H1 (cell line): ENCODE measurements at regions not wholly inside any gene's neighbourhood (a gene's known extent, or its start where the extent isn't known, plus 50 kb on each side); places are given as distances from the start of the nearest gene placed in this dataset.
A peak's percentile ranks its signal among the peaks of the same experiment; 100 is the strongest.

Experiments used
- CTCF ChIA-PET: fragments of 300-600 bp; sonication (Branson Sonifier 250); formaldehyde crosslinking; loops from one replicate; lab custom pipeline; 2021; ENCODE audit not compliant: partially characterized antibody; lab: Charles Lee
- POLR2A ChIA-PET: fragments of 300-600 bp; sonication (Branson Sonifier 250); formaldehyde crosslinking; loops from one replicate; lab custom pipeline; 2021; ENCODE audit warnings: inconsistent platforms; ENCODE audit not compliant: partially characterized antibody; lab: Charles Lee
- DNase-seq, 2 experiments: peaks; one replicate each; pipeline versions ENCODE4 v3.0.0 to v3.0.0-alpha.2; 2010 to 2022; ENCODE audit warnings: low spot score in 2 of 2, low read depth in 1 of 2, mixed read lengths in 1 of 2
- FAIRE-seq: peaks from 2 replicates; lab custom pipeline; 2011; peaks lifted over from hg19 to GRCh38; lab: Jason Lieb, UNC
- H2AFZ ChIP-seq: 2 replicates; pipeline ENCODE4 v1.8.1; 2012; ENCODE audit warnings: low read length, inconsistent platforms
- H2AK5ac ChIP-seq: 2 replicates; pipeline ENCODE4 v1.6.1; 2013; ENCODE audit warnings: low read depth, low read length
- H2BK120ac ChIP-seq: replicated peaks from 2 replicates; pipeline ENCODE3; 2013; ENCODE audit warnings: low read depth, low read length, inconsistent platforms
- H2BK12ac ChIP-seq: 2 replicates; pipeline ENCODE4 v1.6.1; 2013; ENCODE audit warnings: low read depth, low read length
- H2BK15ac ChIP-seq: 2 replicates; pipeline ENCODE4 v1.6.1; 2013; ENCODE audit warnings: low read length
- H2BK20ac ChIP-seq: 2 replicates; pipeline ENCODE4 v1.6.1; 2013; ENCODE audit warnings: low read length
- H2BK5ac ChIP-seq: 2 replicates; pipeline ENCODE4 v1.6.1; 2013; ENCODE audit warnings: low read depth, low read length
- H3K14ac ChIP-seq: 2 replicates; pipeline ENCODE4 v1.6.1; 2013; ENCODE audit warnings: inconsistent platforms; ENCODE audit not compliant: insufficient read length
- H3K18ac ChIP-seq: 2 replicates; pipeline ENCODE4 v1.6.1; 2013; ENCODE audit warnings: low read length; ENCODE audit errors: extremely low read depth
- H3K23ac ChIP-seq: 2 replicates; pipeline ENCODE4 v1.6.1; 2013; ENCODE audit warnings: inconsistent platforms; ENCODE audit not compliant: insufficient read length
- H3K23me2 ChIP-seq: 2 replicates; pipeline ENCODE4 v1.6.1; 2013; ENCODE audit warnings: low read depth, low read length
- H3K27ac ChIP-seq: 2 replicates; pipeline ENCODE4 v1.6.1; 2011; ENCODE audit warnings: low read depth, low read length, inconsistent platforms
- H3K27me3 ChIP-seq, 4 experiments: replicated peaks in 1 of 4; 1 replicate in 1 of 4; 2 replicates in 3 of 4; pipeline versions ENCODE4 v1.6.1 to v1.8.1; 2011 to 2013; ENCODE audit warnings: low read length in 3 of 4, mild to moderate bottlenecking in 3 of 4, inconsistent platforms in 2 of 4, mixed read lengths in 2 of 4, moderate library complexity in 1 of 4; ENCODE audit not compliant: control insufficient read depth in 3 of 4, insufficient read depth in 3 of 4; ENCODE audit errors: extremely low read depth in 1 of 4
- H3K36me3 ChIP-seq, 4 experiments: 2 replicates each; pipeline versions ENCODE4 v1.6.1 to v1.8.1; 2011 to 2013; ENCODE audit warnings: mild to moderate bottlenecking in 4 of 4, low read length in 3 of 4, moderate library complexity in 2 of 4, control low read depth in 1 of 4, inconsistent platforms in 1 of 4; ENCODE audit not compliant: insufficient read depth in 4 of 4, control insufficient read depth in 2 of 4
- H3K4ac ChIP-seq: replicated peaks from 2 replicates; pipeline ENCODE3; 2013; ENCODE audit warnings: low read length, low read depth, mixed read lengths, inconsistent platforms; ENCODE audit not compliant: insufficient read length
- H3K4me1 ChIP-seq, 4 experiments: replicated peaks in 1 of 4; 1 replicate in 1 of 4; 2 replicates in 3 of 4; pipeline versions ENCODE4 v1.6.1 to v1.8.1; 2011 to 2013; ENCODE audit warnings: low read length in 3 of 4, inconsistent platforms in 2 of 4, mixed read lengths in 1 of 4; ENCODE audit not compliant: insufficient read depth in 4 of 4, control insufficient read depth in 3 of 4
- H3K4me2 ChIP-seq, 2 experiments: 2 replicates each; pipeline versions ENCODE4 v1.6.1 to v1.8.1; 2011 to 2013; ENCODE audit warnings: low read depth in 2 of 2, low read length in 2 of 2, control low read depth in 1 of 2, inconsistent platforms in 1 of 2, mild to moderate bottlenecking in 1 of 2; ENCODE audit not compliant: insufficient read depth in 1 of 2
- H3K4me3 ChIP-seq, 4 experiments: fragments of 200-600, 300-600 bp in 1 of 4; sonication (generic), shearing (Covaris generic), sonication (Bioruptor Twin) in 1 of 4; 2 replicates each; pipeline versions ENCODE4 v1.5.1 to v1.8.1; 2011 to 2016; ENCODE audit warnings: low read length in 4 of 4, low read depth in 3 of 4, control low read depth in 2 of 4, inconsistent platforms in 2 of 4, mild to moderate bottlenecking in 2 of 4, mixed read lengths in 1 of 4, moderate library complexity in 1 of 4; ENCODE audit not compliant: insufficient read depth in 2 of 4; ENCODE audit errors: extremely low read depth in 1 of 4
- H3K56ac ChIP-seq: replicated peaks from 2 replicates; pipeline ENCODE3; 2013; ENCODE audit warnings: low read depth, mild to moderate bottlenecking, mixed read lengths, low read length, inconsistent platforms; ENCODE audit not compliant: insufficient read length
- H3K79me1 ChIP-seq: 2 replicates; pipeline ENCODE4 v1.6.1; 2013; ENCODE audit warnings: low read depth, low read length, control low read depth
- H3K79me2 ChIP-seq, 2 experiments: 2 replicates each; pipeline versions ENCODE4 v1.6.1 to v1.8.1; 2012 to 2013; ENCODE audit warnings: low read length in 2 of 2, mild to moderate bottlenecking in 2 of 2, inconsistent platforms in 1 of 2; ENCODE audit not compliant: insufficient read depth in 2 of 2, control insufficient read depth in 1 of 2
- H3K9ac ChIP-seq, 4 experiments: replicated peaks in 1 of 4; 1 replicate in 1 of 4; 2 replicates in 3 of 4; pipeline versions ENCODE4 v1.6.1 to v1.8.1; 2011 to 2013; ENCODE audit warnings: low read depth in 3 of 4, low read length in 3 of 4, control low read depth in 2 of 4, mild to moderate bottlenecking in 2 of 4, moderate library complexity in 2 of 4, inconsistent platforms in 1 of 4; ENCODE audit errors: extremely low read depth in 1 of 4
- H3K9me3 ChIP-seq, 2 experiments: 2 replicates each; pipeline versions ENCODE4 v1.6.1 to v1.8.1; 2012 to 2013; ENCODE audit warnings: mild to moderate bottlenecking in 2 of 2, moderate library complexity in 2 of 2, control low read depth in 1 of 2, inconsistent platforms in 1 of 2, low read depth in 1 of 2, low read length in 1 of 2, mixed read lengths in 1 of 2; ENCODE audit not compliant: insufficient read depth in 2 of 2
- H4K20me1 ChIP-seq, 2 experiments: replicated peaks in 1 of 2; 2 replicates each; pipeline versions ENCODE3 to v1.8.1; 2011 to 2013; ENCODE audit warnings: inconsistent platforms in 2 of 2, low read length in 2 of 2, mild to moderate bottlenecking in 1 of 2; ENCODE audit not compliant: insufficient read depth in 2 of 2, control insufficient read depth in 1 of 2
- H4K5ac ChIP-seq: 2 replicates; pipeline ENCODE4 v1.6.1; 2013; ENCODE audit warnings: low read length, low read depth, mixed read lengths, inconsistent platforms; ENCODE audit not compliant: insufficient read length
- H4K8ac ChIP-seq: 2 replicates; pipeline ENCODE4 v1.8.0; 2013; ENCODE audit warnings: mild to moderate bottlenecking, moderate library complexity, low read length, inconsistent platforms; ENCODE audit not compliant: insufficient read depth; ENCODE audit errors: extremely low read depth
- H4K91ac ChIP-seq: replicated peaks from 2 replicates; pipeline ENCODE3; 2013; ENCODE audit warnings: low read length, mixed read lengths, inconsistent platforms; ENCODE audit not compliant: insufficient read length
- RAD21 ChIP-seq, 2 experiments: IDR thresholded peaks in 1 of 2; conservative IDR thresholded peaks in 1 of 2; 2 replicates each; pipeline ENCODE4 v1.6.1; 2011; ENCODE audit warnings: low read depth in 2 of 2, low read length in 2 of 2, improper control_type of control experiment in 1 of 2, inconsistent platforms in 1 of 2, mild to moderate bottlenecking in 1 of 2, moderate library complexity in 1 of 2
- TCF12 ChIP-seq: IDR thresholded peaks from 2 replicates; pipeline ENCODE4 v1.6.1; 2011; ENCODE audit warnings: low read depth, mild to moderate bottlenecking, low read length
- WGBS, 2 experiments: shearing (Covaris generic) in 1 of 2; methylation state at CpG; one replicate each; pipeline versions ENCODE4 v1.1.6 to v1.1.7; 2013 to 2015; ENCODE audit warnings: low lambda C conversion rate in 2 of 2, mixed read lengths in 2 of 2, inconsistent platforms in 1 of 2, low coverage in 1 of 2, missing lambda C conversion rate in 1 of 2; ENCODE audit not compliant: insufficient replicate concordance in 2 of 2, insufficient coverage in 1 of 2, insufficient read length in 1 of 2; ENCODE audit errors: extremely low coverage in 1 of 2, missing lambda C conversion rate in 1 of 2; 5-methylcytosine and 5-hydroxymethylcytosine counted together

DNA sequence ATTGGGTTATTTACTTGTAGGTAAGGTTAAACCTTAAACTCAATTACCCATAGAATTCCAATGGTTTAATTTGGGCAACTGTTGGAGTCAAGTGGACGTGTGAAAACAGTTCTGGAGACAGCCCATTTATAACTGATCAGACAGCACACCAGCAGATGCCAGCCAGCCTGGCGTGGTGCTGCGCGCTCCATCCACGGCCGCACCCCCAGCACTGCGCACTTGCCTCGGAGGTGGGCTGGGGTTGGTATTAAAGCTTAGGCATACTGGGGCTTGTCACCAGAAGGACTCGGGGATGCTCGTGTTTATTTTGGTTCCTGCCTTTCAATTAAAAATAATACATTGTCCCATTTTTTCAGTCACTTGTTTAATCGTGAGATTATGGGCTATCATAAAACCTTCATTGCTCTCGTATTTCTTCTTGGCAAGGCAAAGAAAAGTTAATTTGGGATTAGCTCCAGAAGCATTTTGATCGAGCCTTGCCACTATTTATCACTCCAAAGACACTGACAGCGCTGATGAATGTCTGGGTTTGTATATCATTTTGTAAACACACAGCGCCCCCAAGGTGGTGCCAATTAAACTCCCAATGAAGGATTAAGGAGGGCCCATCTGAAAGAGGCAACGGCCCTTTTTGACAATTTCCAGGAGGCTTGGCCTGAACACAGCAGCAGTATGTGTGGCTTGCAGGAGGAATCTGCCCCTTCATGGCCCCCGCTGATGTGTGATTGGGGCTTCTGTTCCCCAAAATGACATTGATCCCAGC, 204.5 kb upstream of the CXCL12 start:
- Histone ChIP-seq H3K27ac (no peak overlapping the region), H3K18ac (no peak overlapping the region), H2BK120ac (no peak overlapping the region), H3K14ac (no peak overlapping the region), H2BK15ac (no peak overlapping the region), H3K79me2 (no peaks in the 10 kb centered on the region), H3K4me1 (peaks cover 0 to 4% (median 1%) of the 10 kb centered on the region in 4 experiments; a peak in 1 of 7 replicates), H2BK20ac (no peak overlapping the region), H3K36me3 (no peaks in the 10 kb centered on the region), H3K23me2 (no peaks in the 10 kb centered on the region), H3K23ac (no peak overlapping the region), H3K4me2 (no peak overlapping the region), H3K9ac (no peak overlapping the region), H4K20me1 (no peaks in the 10 kb centered on the region), H3K79me1 (no peaks in the 10 kb centered on the region), H2AFZ (no peak overlapping the region), H3K4me3 (no peak overlapping the region), H3K27me3 (no peaks in the 10 kb centered on the region), H2BK12ac (no peak overlapping the region), H4K5ac (no peak overlapping the region), H3K9me3 (no peaks in the 10 kb centered on the region), H3K56ac (no peak overlapping the region), H3K4ac (no peak overlapping the region), H2AK5ac (no peak overlapping the region), H2BK5ac (no peak overlapping the region), H4K8ac (no peak overlapping the region), H4K91ac (no peak overlapping the region)
- TF ChIP-seq RAD21 (IDR thresholded peaks at IDR 0.05 in 1 of 2, conservative IDR thresholded peaks at IDR 0.05 in 1 of 2; ENCODE audit: low read depth in 2 of 2, low read length in 2 of 2) (peak; percentile 15 to 25; a peak in 2 of 4 replicates), TCF12 (no peak)
- CTCF ChIA-PET: no interaction called here
- FAIRE-seq (no peak), DNase-seq (no peak)
- POLR2A ChIA-PET: no interaction called here
- 84% methylated on average over 17 of the region's 17 CpGs; no CpG with 5 or more reads in 1 of the 2 experiments for WGBS, 2 experiments
